Activated naive CD8-positive, alpha-beta T cell treated with anti-CD3 and anti-CD28 coated beads, Interleukin-2, amount 50 U/mL, for 24 hours (primary cell): ENCODE measurements at regions not wholly inside any gene's neighbourhood (a gene's known extent, or its start where the extent isn't known, plus 50 kb on each side); places are given as distances from the start of the nearest gene placed in this dataset.

Source experiments
- ATAC-seq: fragments of 150-1000 bp; cut with Tn5 transposase; one replicate; pipeline ENCODE4 v1.10.0; 2021
- DNase-seq: peaks from one replicate; pipeline ENCODE4 v3.0.0; 2021
- H3K27ac Mint-ChIP-seq: one replicate; pipeline ENCODE4 v1.8.0; 2021; ENCODE audit warnings: mild to moderate bottlenecking, mixed read lengths
- H3K27me3 Mint-ChIP-seq: one replicate; pipeline ENCODE4 v1.8.0; 2021; ENCODE audit warnings: mixed read lengths
- H3K36me3 Mint-ChIP-seq: one replicate; pipeline ENCODE4 v1.8.0; 2021; ENCODE audit warnings: low read depth, mixed read lengths
- H3K4me1 Mint-ChIP-seq: one replicate; pipeline ENCODE4 v1.8.0; 2021; ENCODE audit warnings: mixed read lengths
- H3K4me3 Mint-ChIP-seq: one replicate; pipeline ENCODE4 v1.8.0; 2021; ENCODE audit warnings: mild to moderate bottlenecking, moderate library complexity, mixed read lengths
- H3K9me3 Mint-ChIP-seq: one replicate; pipeline ENCODE4 v1.8.0; 2021; ENCODE audit warnings: mixed read lengths

DNA sequence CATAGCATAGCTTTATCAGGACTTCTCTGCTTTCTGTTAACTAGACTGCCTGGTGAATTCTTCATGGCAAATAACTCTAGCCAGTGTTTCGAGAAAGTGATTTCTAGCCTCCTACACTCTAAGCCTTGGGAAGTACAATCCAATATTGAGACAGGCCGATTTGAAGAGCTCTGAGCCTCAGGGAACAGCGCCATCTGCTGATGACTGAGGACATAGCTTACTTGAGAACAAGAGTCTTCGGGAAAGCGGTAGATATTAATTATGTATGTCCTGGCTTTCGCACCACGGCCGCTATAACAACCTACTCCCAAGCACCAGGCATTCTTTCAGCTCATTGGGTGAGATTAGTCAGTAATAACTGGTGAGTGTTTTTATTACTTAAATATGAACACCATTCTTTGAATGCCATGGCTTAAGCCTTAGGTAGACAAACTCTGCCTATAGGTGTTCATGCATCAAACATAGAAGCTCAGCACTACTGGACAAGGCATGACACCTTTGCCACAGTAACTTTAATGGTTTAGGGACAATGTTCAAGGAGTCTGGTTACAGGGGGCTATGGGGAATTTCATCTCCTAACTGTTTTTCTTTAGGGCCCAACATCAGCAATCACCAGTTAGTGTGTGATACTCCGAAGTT, 518.6 kb downstream of the BMP2 start:
- ATAC-seq (no peak), DNase-seq (peak; percentile 21)
- Mint-ChIP-seq H3K27me3 (peaks cover 5% of the 10 kb centered on the region), H3K4me1 (no peaks in the 10 kb centered on the region), H3K4me3 (no peak overlapping the region), H3K36me3 (no peaks in the 10 kb centered on the region), H3K9me3 (peaks cover 2% of the 10 kb centered on the region), H3K27ac (no peak overlapping the region)

DNA sequence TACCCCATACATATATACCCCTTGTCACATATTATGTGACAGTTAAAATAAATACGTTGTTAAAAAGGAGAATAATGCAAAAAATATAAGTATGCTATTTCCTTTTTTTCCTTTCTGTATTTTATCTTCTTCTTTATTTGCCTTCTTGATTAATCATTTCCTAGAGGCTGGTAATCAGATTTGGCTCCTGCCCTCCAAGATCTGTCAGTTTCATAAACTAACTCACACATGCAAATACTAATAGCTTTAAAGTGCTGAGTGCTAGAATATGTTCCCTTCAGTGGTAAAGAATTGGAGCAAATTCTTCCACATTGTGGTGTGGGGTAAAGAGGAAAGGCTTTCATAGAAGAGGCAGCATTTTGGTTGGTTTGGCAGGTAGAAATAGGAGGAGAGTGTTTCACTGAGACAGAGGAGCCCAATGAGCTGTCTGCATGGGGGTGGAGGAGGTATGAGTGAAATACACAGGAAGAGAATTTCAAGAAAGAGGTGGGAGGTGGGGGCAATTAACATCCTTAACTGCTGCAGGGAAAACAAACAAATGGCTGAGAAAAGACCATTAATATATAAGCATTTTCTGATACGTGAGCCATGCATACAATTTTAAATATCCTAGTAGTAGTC, 523.9 kb downstream of the BMP2 start:
- H3K27me3 Mint-ChIP-seq: peaks cover 5% of the 10 kb centered on the region
- no peaks in the 10 kb centered on the region for H3K9me3 Mint-ChIP-seq
- no peaks in the 10 kb centered on the region for H3K4me1 Mint-ChIP-seq
- DNase-seq (no peak), ATAC-seq (no peak)
- no peak overlapping the region for H3K27ac Mint-ChIP-seq
- H3K4me3 Mint-ChIP-seq: no peak overlapping the region
- H3K36me3 Mint-ChIP-seq: no peaks in the 10 kb centered on the region

DNA sequence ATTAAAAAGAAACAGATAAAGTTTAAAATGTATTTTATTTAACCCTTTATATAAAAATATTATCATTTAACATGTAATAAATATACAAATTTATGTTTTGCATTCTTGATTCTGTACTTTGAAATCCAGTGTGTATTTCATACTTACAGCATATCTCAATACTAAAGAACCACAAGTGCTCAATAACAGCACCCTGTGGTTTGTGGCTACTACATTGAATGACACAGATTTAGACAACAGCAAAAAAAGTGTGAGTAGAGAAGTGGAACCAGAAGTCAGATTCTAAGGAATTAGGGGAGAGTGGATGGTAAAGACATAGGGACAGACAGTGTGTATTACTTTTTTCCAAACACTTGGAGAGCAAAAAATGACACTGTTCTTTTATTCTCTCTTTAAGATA, 524.5 kb downstream of the BMP2 start:
- DNase-seq: no peak
- H3K27me3 Mint-ChIP-seq: peaks cover 3% of the 10 kb centered on the region
- ATAC-seq: no peak
- no peaks in the 10 kb centered on the region for H3K4me1 Mint-ChIP-seq
- no peaks in the 10 kb centered on the region for H3K9me3 Mint-ChIP-seq
- H3K4me3 Mint-ChIP-seq: no peak overlapping the region
- no peaks in the 10 kb centered on the region for H3K36me3 Mint-ChIP-seq
- no peak overlapping the region for H3K27ac Mint-ChIP-seq

DNA sequence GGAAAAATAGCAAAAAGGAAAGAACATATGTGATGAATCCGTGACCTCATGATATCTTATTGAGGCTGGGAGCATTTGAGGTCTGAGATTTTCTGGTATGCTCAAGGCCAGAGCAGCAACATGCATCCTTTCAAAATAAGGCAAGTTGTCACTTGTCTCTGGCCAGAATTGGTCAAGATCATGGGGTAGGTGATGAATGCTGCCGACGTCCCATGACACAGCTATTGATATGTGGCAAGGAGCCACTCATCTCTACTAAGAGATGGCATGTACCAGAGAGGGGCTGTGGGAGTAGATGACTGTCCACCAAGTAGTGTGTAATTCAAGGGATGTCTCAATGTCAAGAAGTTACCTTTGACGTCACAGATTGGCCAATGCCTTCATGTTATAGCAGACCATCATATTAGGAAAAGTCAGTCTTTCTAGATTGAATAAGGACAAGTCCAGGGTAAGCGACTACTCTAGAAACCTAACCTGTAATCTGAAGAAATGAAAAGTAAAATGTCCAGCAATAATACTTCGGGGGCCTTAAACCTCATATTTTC, 527.4 kb downstream of the BMP2 start:
- Mint-ChIP-seq H3K9me3 (peaks cover 7% of the 10 kb centered on the region), H3K4me1 (no peaks in the 10 kb centered on the region), H3K27ac (no peak overlapping the region), H3K27me3 (no peaks in the 10 kb centered on the region), H3K4me3 (no peak overlapping the region), H3K36me3 (no peaks in the 10 kb centered on the region)
- no peak for ATAC-seq
- no peak for DNase-seq

DNA sequence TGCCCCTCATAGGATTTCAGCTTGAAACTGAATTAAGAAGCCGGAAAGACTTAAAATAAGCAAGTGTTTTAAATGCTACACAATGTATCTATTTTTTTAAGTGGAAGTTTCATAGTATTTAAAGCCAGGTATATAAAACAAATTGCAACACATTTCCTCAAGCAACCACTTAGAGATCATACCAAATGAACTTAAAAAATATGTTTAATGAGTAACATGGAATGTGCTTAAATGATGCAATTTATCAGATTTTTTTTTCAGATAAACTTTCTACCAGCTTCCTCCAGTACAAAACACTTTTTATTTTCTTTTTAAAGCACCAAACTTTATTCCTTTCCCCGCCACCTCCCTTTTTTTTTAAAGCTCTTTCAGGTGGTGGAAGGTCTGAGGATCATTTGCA, 534.3 kb downstream of the BMP2 start:
- no peak overlapping the region for H3K27ac Mint-ChIP-seq
- no peak overlapping the region for H3K4me3 Mint-ChIP-seq
- H3K36me3 Mint-ChIP-seq: no peaks in the 10 kb centered on the region
- no peaks in the 10 kb centered on the region for H3K27me3 Mint-ChIP-seq
- no peak for ATAC-seq
- DNase-seq: no peak
- no peaks in the 10 kb centered on the region for H3K4me1 Mint-ChIP-seq
- H3K9me3 Mint-ChIP-seq: peaks cover 13% of the 10 kb centered on the region

DNA sequence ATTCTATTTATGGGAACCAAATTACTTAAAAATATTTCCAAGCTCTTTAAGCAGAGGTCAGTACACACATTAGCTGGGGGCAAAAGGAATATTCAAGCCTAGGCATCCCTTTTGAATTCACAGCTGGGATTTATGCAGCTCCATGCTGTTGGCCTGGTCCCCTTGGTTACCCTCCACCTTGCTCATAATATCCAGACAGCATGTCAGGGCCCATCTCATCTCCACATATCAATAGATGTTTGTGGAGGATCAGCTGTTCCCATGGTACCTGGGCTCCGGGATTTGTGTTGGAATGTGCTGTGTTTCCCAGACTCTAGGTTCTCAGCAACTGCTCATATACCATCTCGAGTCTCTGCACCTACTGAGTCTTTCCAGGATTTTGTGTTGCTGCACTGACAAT, 534.8 kb downstream of the BMP2 start:
- Mint-ChIP-seq H3K4me3 (no peak overlapping the region), H3K4me1 (no peaks in the 10 kb centered on the region), H3K9me3 (peaks cover 13% of the 10 kb centered on the region), H3K36me3 (no peaks in the 10 kb centered on the region), H3K27me3 (no peaks in the 10 kb centered on the region), H3K27ac (no peak overlapping the region)
- ATAC-seq (no peak), DNase-seq (no peak)

DNA sequence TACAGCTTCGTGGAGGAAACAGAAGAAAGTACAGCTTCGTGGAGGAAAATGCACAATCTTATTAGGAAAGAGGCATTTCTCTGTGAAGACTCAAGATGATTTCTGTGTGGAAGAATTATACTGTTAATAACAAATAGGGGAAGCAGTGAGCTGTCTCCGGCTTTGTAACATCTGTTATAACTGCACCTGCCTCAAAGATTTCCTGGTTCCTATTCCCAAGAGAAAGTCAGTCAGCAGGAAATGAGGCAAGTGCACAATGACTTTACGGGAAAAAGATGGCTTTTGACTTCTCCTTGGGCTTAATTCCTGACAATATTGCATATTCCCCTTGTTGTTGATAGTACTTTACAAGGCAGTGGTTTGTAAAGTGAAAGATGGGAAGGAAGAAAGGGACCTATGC, 538.5 kb downstream of the BMP2 start:
- no peak overlapping the region for H3K27ac Mint-ChIP-seq
- H3K4me3 Mint-ChIP-seq: no peak overlapping the region
- no peaks in the 10 kb centered on the region for H3K36me3 Mint-ChIP-seq
- H3K9me3 Mint-ChIP-seq: peaks cover 4% of the 10 kb centered on the region
- H3K4me1 Mint-ChIP-seq: no peaks in the 10 kb centered on the region
- DNase-seq (no peak), ATAC-seq (no peak)
- no peaks in the 10 kb centered on the region for H3K27me3 Mint-ChIP-seq

DNA sequence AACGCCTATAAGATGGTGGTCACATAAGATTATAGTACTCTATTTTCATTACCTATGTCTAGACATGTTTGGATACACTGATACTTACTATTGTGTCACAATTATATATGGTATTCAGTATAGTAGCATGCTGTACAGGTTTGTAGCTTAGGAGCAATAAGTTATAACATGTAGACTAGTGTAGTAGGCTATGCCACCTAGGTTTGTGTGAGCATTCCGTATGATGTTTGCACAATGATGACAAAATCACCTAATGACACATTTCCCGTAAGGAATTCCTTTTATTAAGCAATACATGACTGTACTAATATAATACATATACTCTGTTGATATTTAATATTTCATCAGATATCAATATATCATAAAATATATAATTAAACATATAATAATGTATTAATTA, 540.7 kb downstream of the BMP2 start:
- Mint-ChIP-seq H3K4me3 (no peak overlapping the region), H3K27me3 (no peaks in the 10 kb centered on the region), H3K4me1 (no peaks in the 10 kb centered on the region), H3K27ac (no peak overlapping the region), H3K36me3 (no peaks in the 10 kb centered on the region), H3K9me3 (peaks cover 2% of the 10 kb centered on the region)
- DNase-seq: no peak
- ATAC-seq: no peak

DNA sequence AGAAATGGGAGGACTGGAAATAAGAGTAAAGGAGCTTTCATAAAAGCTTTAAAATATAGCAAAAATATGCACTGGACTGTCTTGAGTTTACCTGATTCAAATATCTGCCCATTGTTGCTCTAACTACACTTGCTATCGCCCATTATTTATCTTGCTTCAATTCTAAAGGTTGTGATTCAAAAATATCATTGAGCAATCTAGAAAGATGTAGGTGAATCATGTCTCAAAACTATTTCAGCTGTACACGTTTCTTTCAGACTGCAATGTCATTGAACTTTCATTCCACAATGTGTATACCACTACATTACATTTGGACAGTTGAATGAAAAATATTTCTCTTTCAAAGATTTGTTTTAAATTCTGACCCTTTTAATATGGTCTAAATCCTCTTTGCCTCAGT, 545.6 kb downstream of the BMP2 start:
- Mint-ChIP-seq H3K27ac (no peak overlapping the region), H3K4me3 (no peak overlapping the region), H3K36me3 (no peaks in the 10 kb centered on the region), H3K9me3 (peaks cover 5% of the 10 kb centered on the region), H3K4me1 (no peaks in the 10 kb centered on the region), H3K27me3 (no peaks in the 10 kb centered on the region)
- DNase-seq (no peak), ATAC-seq (no peak)

DNA sequence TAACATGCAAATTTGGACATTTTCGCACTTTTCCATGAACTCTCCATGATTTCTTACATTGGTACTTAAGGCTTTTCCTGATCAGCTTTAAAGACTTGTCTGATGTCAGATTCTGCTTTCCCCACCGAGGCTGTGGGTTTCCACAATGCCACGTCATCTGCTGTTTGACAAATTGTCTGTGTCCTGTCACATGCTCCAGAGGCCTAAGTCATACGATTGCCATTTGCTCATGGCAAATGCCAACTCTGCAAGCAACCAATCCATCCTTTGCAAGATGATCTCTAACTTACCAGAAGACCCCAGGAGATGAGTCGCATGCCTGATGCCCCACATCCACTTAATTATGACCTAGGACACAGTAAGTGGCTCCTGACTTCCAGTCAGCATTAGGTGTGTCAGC, 556.5 kb downstream of the BMP2 start:
- ATAC-seq (no peak), DNase-seq (no peak)
- Mint-ChIP-seq H3K36me3 (no peaks in the 10 kb centered on the region), H3K9me3 (peaks cover 10% of the 10 kb centered on the region), H3K4me1 (no peaks in the 10 kb centered on the region), H3K27ac (no peak overlapping the region), H3K4me3 (no peak overlapping the region), H3K27me3 (no peaks in the 10 kb centered on the region)

DNA sequence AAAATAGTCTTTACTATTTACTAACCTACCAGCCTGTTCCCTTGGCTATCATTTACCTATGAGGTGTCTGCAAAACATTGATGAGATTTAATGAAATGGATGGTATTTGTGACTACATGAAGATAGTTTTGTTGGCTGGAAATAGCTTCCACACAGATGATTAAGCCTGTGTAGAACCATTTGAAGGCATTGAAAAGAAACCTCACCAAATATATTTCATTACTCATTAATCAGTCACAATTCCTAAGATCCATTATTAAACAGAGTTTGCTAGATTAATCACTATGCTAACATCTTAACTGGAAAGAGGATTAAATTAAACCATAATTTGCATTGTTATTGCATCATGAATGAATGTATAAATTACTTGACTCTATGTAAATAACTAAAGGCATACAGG, 560.3 kb downstream of the BMP2 start:
- Mint-ChIP-seq H3K27me3 (no peaks in the 10 kb centered on the region), H3K9me3 (peaks cover 20% of the 10 kb centered on the region), H3K4me3 (no peak overlapping the region), H3K36me3 (no peaks in the 10 kb centered on the region), H3K27ac (no peak overlapping the region), H3K4me1 (no peaks in the 10 kb centered on the region)
- ATAC-seq: no peak
- DNase-seq: no peak

DNA sequence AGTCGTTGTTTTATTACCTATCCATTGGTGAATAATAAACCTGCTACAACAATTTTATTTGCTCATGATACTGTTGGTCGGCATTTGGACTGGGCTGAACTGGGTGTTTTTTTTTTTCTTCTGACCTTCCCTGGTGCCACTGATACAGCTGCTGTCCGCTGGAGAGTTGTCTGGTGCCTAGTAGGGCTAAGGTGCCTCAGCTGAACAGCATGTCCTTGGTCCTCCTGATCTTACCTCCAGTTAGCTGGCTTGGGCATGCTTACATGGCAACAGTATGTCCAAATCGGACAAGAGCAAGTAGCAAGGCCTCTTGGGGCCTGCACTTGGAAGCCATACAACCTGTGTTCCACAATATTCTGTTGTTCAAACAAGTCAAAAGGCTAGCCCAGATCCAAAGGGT, 563.4 kb downstream of the BMP2 start:
- ATAC-seq: no peak
- Mint-ChIP-seq H3K9me3 (peaks cover 22% of the 10 kb centered on the region), H3K36me3 (no peaks in the 10 kb centered on the region), H3K4me3 (no peak overlapping the region), H3K4me1 (no peaks in the 10 kb centered on the region), H3K27me3 (no peaks in the 10 kb centered on the region), H3K27ac (no peak overlapping the region)
- no peak for DNase-seq

DNA sequence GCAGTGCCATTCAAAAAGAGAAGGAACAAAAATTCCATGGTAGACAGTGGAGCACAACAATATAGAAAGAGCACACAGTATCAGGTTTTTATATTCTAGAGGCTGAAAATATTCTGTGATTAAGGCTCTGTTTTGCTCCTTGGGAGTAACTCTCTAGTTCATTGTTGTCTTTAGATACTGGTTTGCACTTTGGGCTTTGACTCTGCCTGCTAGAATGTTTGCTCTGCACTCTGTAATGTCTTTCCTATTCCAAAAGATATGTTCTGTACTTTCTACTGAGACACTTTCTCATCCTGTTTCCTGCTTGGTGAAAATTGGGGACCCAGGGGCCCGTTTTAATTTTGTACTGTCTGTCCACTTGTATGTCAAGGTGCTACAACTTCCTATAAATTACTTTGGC, 564.7 kb downstream of the BMP2 start:
- ATAC-seq: no peak
- no peaks in the 10 kb centered on the region for H3K4me1 Mint-ChIP-seq
- no peak overlapping the region for H3K27ac Mint-ChIP-seq
- H3K27me3 Mint-ChIP-seq: no peaks in the 10 kb centered on the region
- no peaks in the 10 kb centered on the region for H3K36me3 Mint-ChIP-seq
- peaks cover 17% of the 10 kb centered on the region for H3K9me3 Mint-ChIP-seq
- no peak overlapping the region for H3K4me3 Mint-ChIP-seq
- DNase-seq: no peak

DNA sequence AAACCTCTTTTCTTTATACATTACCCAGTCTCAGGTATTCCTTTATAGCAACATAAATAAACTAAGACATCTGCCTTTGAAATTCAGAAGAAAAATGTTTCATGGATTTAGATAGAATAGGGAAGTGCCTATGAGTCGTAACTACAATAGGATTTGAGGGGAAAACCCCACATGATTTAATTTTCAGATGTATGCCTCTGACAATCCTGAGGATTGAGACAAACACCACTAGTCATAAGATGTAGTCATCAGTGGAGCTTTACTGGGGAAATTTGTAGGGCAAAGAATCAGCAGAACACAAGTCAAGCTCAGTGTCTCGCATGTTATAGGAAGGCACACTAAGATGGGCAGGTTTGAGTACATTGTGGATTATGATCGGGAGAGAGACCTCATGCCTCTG, 566.4 kb downstream of the BMP2 start:
- ATAC-seq (no peak), DNase-seq (no peak)
- Mint-ChIP-seq H3K27ac (no peak overlapping the region), H3K27me3 (no peaks in the 10 kb centered on the region), H3K36me3 (no peaks in the 10 kb centered on the region), H3K4me1 (no peaks in the 10 kb centered on the region), H3K4me3 (no peak overlapping the region), H3K9me3 (peaks cover 28% of the 10 kb centered on the region)

DNA sequence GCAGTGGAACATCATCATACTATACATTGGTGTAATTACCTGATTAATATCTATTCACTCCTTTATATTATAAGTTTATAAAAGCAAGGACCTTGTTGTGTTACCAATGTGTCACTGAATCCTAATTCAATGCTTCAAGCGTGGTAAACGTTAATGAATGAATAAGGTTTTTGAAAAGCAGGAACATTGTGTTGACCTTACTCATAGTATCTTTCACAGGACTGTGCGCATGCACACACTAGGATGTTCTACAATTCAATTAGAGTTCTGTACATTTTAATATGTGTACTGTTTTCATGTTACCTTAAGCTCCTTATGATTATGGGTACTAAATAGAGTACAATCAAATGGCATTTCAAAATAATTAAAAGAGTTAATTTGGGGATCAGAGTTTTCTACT, 578.5 kb downstream of the BMP2 start:
- no peak for ATAC-seq

DNA sequence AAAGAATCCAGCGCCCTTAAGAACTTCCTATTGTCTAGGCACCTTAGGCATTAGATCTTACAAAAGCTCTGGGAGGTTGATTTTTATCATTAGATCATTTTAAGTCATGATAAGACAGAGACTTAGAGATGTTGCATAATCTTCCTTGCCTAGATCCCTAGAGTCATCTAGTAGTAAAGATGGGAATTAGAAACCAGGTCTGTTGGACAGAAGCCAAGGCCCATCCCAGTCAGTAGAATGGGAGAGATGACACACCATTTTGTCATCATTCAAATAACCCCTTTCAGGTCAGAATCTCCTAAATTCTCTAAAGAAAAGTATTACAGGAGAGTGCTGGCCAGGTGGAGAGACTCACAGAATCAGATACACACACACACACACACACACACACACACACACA, 579.1 kb downstream of the BMP2 start:
- Mint-ChIP-seq H3K9me3 (peaks cover 11% of the 10 kb centered on the region), H3K4me1 (no peaks in the 10 kb centered on the region), H3K27ac (no peak overlapping the region), H3K4me3 (no peak overlapping the region), H3K36me3 (no peaks in the 10 kb centered on the region), H3K27me3 (no peaks in the 10 kb centered on the region)
- DNase-seq (no peak), ATAC-seq (no peak)

More for the DNA sequence above, 578.5 kb downstream of the BMP2 start:
- no peaks in the 10 kb centered on the region for H3K36me3 Mint-ChIP-seq
- no peak overlapping the region for H3K27ac Mint-ChIP-seq
- peaks cover 8% of the 10 kb centered on the region for H3K9me3 Mint-ChIP-seq
- no peak for DNase-seq
- no peaks in the 10 kb centered on the region for H3K27me3 Mint-ChIP-seq
- no peak overlapping the region for H3K4me3 Mint-ChIP-seq
- no peaks in the 10 kb centered on the region for H3K4me1 Mint-ChIP-seq
